ENCODE measurements at regions not wholly inside any gene's neighbourhood (a gene's known extent, or its start where the extent isn't known, plus 50 kb on each side); places are given as distances from the start of the nearest gene placed in this dataset.

- H3K27ac Mint-ChIP-seq (ENCODE audit: unreplicated experiment): no peak overlapping the region
- intact Hi-C loops (cut with micrococcal nuclease; ENCODE audit: unreplicated experiment): no loop called here
These were observed 84.0 kb upstream of the IGFBP7 start for GRCh38 chr4:57194068-57194611.

GRCh38 chr4:57193209-57193810 lies 83.1 kb upstream of the IGFBP7 start:
- H3K36me3 Mint-ChIP-seq (ENCODE audit: insufficient read depth, unreplicated experiment): no peaks in the 10 kb centered on the region
- CTCF ChIA-PET: no interaction called here
- H3K27me3 ChIP-seq (replicated peaks; ENCODE audit: control insufficient read depth, insufficient read depth, low read length): no peaks in the 10 kb centered on the region
- no peak overlapping the region for H3K4me3 ChIP-seq (ENCODE audit: low read depth, low read length)
- H3K9me3 Mint-ChIP-seq (ENCODE audit: unreplicated experiment): no peaks in the 10 kb centered on the region
- no peaks in the 10 kb centered on the region for H3K4me1 ChIP-seq
- H3K27me3 Mint-ChIP-seq (ENCODE audit: insufficient read depth, unreplicated experiment): no peaks in the 10 kb centered on the region
- H3K9me3 ChIP-seq: no peaks in the 10 kb centered on the region
- BruUV-seq (replicated peaks): no TSS peak
- DNase-seq: no peak
- no peak overlapping the region for H3K4me3 Mint-ChIP-seq (ENCODE audit: unreplicated experiment)
- no peak for TF ChIP-seq CTCF (IDR thresholded peaks at IDR 0.05; ENCODE audit: insufficient read depth in 1 of 2, low read depth in 1 of 2, low read length in 1 of 2, severe bottlenecking in 1 of 2, unreplicated experiment in 1 of 2)
- intact Hi-C loops (cut with micrococcal nuclease; ENCODE audit: unreplicated experiment): no loop called here
- no peaks in the 10 kb centered on the region for H3K4me1 Mint-ChIP-seq (ENCODE audit: low read depth, unreplicated experiment)
- H3K27ac Mint-ChIP-seq (ENCODE audit: unreplicated experiment): no peak overlapping the region
- POLR2A ChIA-PET: no interaction called here
- no peaks in the 10 kb centered on the region for H3K36me3 ChIP-seq (ENCODE audit: control insufficient read depth, insufficient read depth, low read length)

More at GRCh38 chr4:57194068-57194611, 84.0 kb upstream of the IGFBP7 start:
- Mint-ChIP-seq H3K36me3 (ENCODE audit: insufficient read depth, unreplicated experiment) (no peaks in the 10 kb centered on the region), H3K4me3 (ENCODE audit: unreplicated experiment) (no peak overlapping the region), H3K4me1 (ENCODE audit: low read depth, unreplicated experiment) (no peaks in the 10 kb centered on the region), H3K27me3 (ENCODE audit: insufficient read depth, unreplicated experiment) (no peaks in the 10 kb centered on the region), H3K9me3 (ENCODE audit: unreplicated experiment) (no peaks in the 10 kb centered on the region)
- CTCF ChIA-PET: no interaction called here
- H3K9me3 ChIP-seq: no peaks in the 10 kb centered on the region
- TF ChIP-seq CTCF (IDR thresholded peaks at IDR 0.05; ENCODE audit: insufficient read depth in 1 of 2, low read depth in 1 of 2, low read length in 1 of 2, severe bottlenecking in 1 of 2, unreplicated experiment in 1 of 2): no peak
- no peaks in the 10 kb centered on the region for H3K27me3 ChIP-seq (replicated peaks; ENCODE audit: control insufficient read depth, insufficient read depth, low read length)
- POLR2A ChIA-PET: no interaction called here
- no peak for DNase-seq
- no peaks in the 10 kb centered on the region for H3K36me3 ChIP-seq (ENCODE audit: control insufficient read depth, insufficient read depth, low read length)
- H3K4me3 ChIP-seq (ENCODE audit: low read depth, low read length): no peak overlapping the region
- BruUV-seq (replicated peaks): no TSS peak
- no peaks in the 10 kb centered on the region for H3K4me1 ChIP-seq

- intact Hi-C loops (cut with micrococcal nuclease; ENCODE audit: unreplicated experiment): no loop called here
- no peaks in the 10 kb centered on the region for H3K9me3 Mint-ChIP-seq (ENCODE audit: unreplicated experiment)
- H3K27me3 Mint-ChIP-seq (ENCODE audit: insufficient read depth, unreplicated experiment): no peaks in the 10 kb centered on the region
- no peaks in the 10 kb centered on the region for H3K4me1 ChIP-seq
- H3K4me1 Mint-ChIP-seq (ENCODE audit: low read depth, unreplicated experiment): no peaks in the 10 kb centered on the region
- H3K27me3 ChIP-seq (replicated peaks; ENCODE audit: control insufficient read depth, insufficient read depth, low read length): no peaks in the 10 kb centered on the region
- no peaks in the 10 kb centered on the region for H3K36me3 ChIP-seq (ENCODE audit: control insufficient read depth, insufficient read depth, low read length)
- no TSS peak for BruUV-seq (replicated peaks)
- H3K27ac Mint-ChIP-seq (ENCODE audit: unreplicated experiment): no peak overlapping the region
- DNase-seq: peak; percentile 11 to 39
- H3K4me3 Mint-ChIP-seq (ENCODE audit: unreplicated experiment): no peak overlapping the region
- no peak overlapping the region for H3K4me3 ChIP-seq (ENCODE audit: low read depth, low read length)
- POLR2A ChIA-PET: no interaction called here
- no peak for TF ChIP-seq CTCF (IDR thresholded peaks at IDR 0.05; ENCODE audit: insufficient read depth in 1 of 2, low read depth in 1 of 2, low read length in 1 of 2, severe bottlenecking in 1 of 2, unreplicated experiment in 1 of 2)
- no peaks in the 10 kb centered on the region for H3K9me3 ChIP-seq
- H3K36me3 Mint-ChIP-seq (ENCODE audit: insufficient read depth, unreplicated experiment): no peaks in the 10 kb centered on the region
- CTCF ChIA-PET: interaction anchor here (0.6 to 2.8 kb wide), 3 partner anchors 28 to 221 kb away, joined by 3 to 18 read pairs (median 3); no protein-coding TSS in a partner anchor
These were observed 81.4 kb upstream of the IGFBP7 start for GRCh38 chr4:57191523-57192034.

Measured in Caco-2 (cell line).